RWPE1 (cell line): ENCODE measurements at regions not wholly inside any gene's neighbourhood (a gene's known extent, or its start where the extent isn't known, plus 50 kb on each side); places are given as distances from the start of the nearest gene placed in this dataset.
"Not testable (repeated sequence)": the region's sequence is repeated elsewhere in the genome, so short reads cannot be mapped to it uniquely, and the experiment has no call there.

ENCODE experiments used
- CTCF ChIA-PET: fragments of 350-600 bp; sonication (Branson Sonifier 250); formaldehyde crosslinking; extraction: SDS; loops from one replicate; lab custom pipeline; 2021; lab: Yijun Ruan, JAX
- POLR2A ChIA-PET: fragments of 400-600 bp; formaldehyde crosslinking; extraction: SDS; loops from one replicate; lab custom pipeline; 2020; ENCODE audit warnings: antibody characterized with exemption; ENCODE audit not compliant: low non-redundant PET; lab: Yijun Ruan, JAX
- DNase-seq: peaks from one replicate; pipeline ENCODE4 v3.0.0; 2012; ENCODE audit warnings: low spot score
- H3K27ac ChIP-seq: fragments of 450-650 bp; 2 replicates; pipeline ENCODE4 v1.5.1; 2017
- CTCF ChIP-seq: fragments of 450-650 bp; conservative IDR thresholded peaks from 2 replicates; pipeline ENCODE4 v1.5.1; 2017; ENCODE audit warnings: low read depth, mild to moderate bottlenecking

- no peak overlapping the region for H3K27ac ChIP-seq
- POLR2A ChIA-PET = no interaction called here
- CTCF ChIA-PET = no interaction called here
- no peak for TF ChIP-seq CTCF
- no peak for DNase-seq
Observed at GRCh38 chr6:56727097-56727850, 84.6 kb upstream of the DST start.

- TF ChIP-seq CTCF = no peak
- CTCF ChIA-PET = interaction anchor here (0.7 kb wide), 1 partner anchor 33 kb away, joined by 3 read pairs; no protein-coding TSS in a partner anchor
- no peak overlapping the region for H3K27ac ChIP-seq
- POLR2A ChIA-PET = no interaction called here
- no peak for DNase-seq
Observed at GRCh38 chr6:56725254-56725653, 82.6 kb upstream of the DST start.

- POLR2A ChIA-PET = no interaction called here
- TF ChIP-seq CTCF = no peak
- CTCF ChIA-PET = interaction anchor here (1.0 kb wide), 1 partner anchor 10 kb away, joined by 3 read pairs; no protein-coding TSS in a partner anchor
- H3K27ac ChIP-seq = no peak overlapping the region
- no peak for DNase-seq
Observed at GRCh38 chr6:56724455-56724854, 81.8 kb upstream of the DST start.

GRCh38 chr6:56720882-56721281 lies 78.2 kb upstream of the DST start:
- TF ChIP-seq CTCF = no peak
- ChIA-PET POLR2A (no interaction called here), CTCF (no interaction called here)
- DNase-seq = no peak
- no peak overlapping the region for H3K27ac ChIP-seq

GRCh38 chr6:56720202-56720601 lies 77.5 kb upstream of the DST start:
- DNase-seq, CTCF ChIA-PET, POLR2A ChIA-PET, H3K27ac ChIP-seq: not testable (repeated sequence)

GRCh38 chr6:56719315-56720058 lies 76.8 kb upstream of the DST start:
- POLR2A ChIA-PET, H3K27ac ChIP-seq, CTCF ChIA-PET, DNase-seq: not testable (repeated sequence)

GRCh38 chr6:56718236-56718635 lies 75.5 kb upstream of the DST start:
- H3K27ac ChIP-seq = no peak overlapping the region
- ChIA-PET CTCF (no interaction called here), POLR2A (no interaction called here)
- DNase-seq = no peak
- no peak for TF ChIP-seq CTCF
